HG03045 (cell line): ENCODE measurements at regions not wholly inside any gene's neighbourhood (a gene's known extent, or its start where the extent isn't known, plus 50 kb on each side); places are given as distances from the start of the nearest gene placed in this dataset.

Experiments
- ATAC-seq: cut with Tn5 transposase; IDR thresholded peaks from one replicate; pipeline ENCODE4 v1.9.1; 2021; ENCODE audit warnings: mild to moderate bottlenecking, moderate library complexity; ENCODE audit not compliant: unreplicated experiment

DNA sequence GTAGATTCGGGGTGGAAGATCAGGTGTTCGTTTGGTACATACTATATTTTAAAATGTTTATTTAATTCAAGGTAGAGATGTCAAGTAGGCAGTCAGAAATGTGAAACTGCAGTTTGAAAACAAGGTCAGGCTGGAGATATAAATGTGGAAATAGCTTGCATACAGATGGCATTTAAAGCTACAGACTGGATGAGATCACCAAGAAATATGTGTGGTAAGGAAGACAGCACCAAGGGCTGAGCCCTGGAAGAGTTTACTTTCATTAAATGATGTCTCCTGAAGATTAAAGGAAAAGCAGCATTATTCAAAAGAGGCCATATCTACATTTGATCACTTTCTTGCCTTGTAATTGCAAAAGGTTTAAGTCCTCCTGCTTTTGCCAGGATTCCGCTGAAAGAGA lies 271.3 kb downstream of the PTBP2 start:
- no peak for ATAC-seq

- ATAC-seq = no peak
Observed at GRCh38 chr1:96995351-96995750, 273.8 kb downstream of the PTBP2 start.

GRCh38 chr1:96996001-96996400 lies 274.4 kb downstream of the PTBP2 start:
- ATAC-seq = no peak

- ATAC-seq = no peak
Observed at GRCh38 chr1:96997717-96998116, 276.1 kb downstream of the PTBP2 start.

- ATAC-seq = no peak
Observed at GRCh38 chr1:96998466-96998865, 276.9 kb downstream of the PTBP2 start.

GRCh38 chr1:96999191-96999590 lies 277.6 kb downstream of the PTBP2 start:
- ATAC-seq = no peak

DNA sequence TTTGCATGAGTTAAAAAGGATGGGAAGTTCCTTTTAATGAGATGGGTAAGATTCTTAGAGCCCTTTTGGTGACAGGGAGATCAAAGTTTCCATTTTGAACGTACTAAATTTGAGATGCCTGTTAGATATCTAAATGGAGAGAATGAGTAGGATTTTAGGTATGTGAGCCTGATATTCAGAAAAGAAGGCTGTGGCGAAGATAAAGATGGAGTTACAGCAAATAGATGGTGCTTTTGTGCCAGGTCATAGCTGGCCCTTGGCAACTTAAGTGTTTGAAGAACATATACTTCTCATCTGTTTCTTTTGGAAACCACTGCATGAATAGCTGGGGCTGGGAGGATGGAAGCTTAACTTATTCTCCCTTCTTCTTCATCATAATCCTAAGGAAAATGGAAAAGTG lies 282.5 kb downstream of the PTBP2 start:
- ATAC-seq = no peak

DNA sequence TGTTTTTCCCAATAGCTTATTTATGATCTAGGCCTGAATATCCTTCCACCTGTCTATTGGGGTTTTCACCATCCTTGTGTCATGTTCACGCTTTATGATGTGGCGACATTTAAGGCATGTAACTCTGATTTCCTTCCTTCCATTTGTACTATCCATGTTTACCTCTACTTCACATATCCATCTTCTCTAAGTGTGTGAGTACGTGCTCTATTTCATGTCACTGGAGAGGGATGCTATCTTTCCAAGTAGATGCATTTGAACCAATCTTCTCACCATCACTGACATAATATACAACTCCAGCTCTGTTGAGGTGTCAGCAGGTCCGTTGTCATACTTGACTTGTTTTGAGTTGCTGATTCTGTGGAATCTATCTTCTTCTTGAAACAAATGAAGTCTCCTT lies 283.2 kb downstream of the PTBP2 start:
- no peak for ATAC-seq

DNA sequence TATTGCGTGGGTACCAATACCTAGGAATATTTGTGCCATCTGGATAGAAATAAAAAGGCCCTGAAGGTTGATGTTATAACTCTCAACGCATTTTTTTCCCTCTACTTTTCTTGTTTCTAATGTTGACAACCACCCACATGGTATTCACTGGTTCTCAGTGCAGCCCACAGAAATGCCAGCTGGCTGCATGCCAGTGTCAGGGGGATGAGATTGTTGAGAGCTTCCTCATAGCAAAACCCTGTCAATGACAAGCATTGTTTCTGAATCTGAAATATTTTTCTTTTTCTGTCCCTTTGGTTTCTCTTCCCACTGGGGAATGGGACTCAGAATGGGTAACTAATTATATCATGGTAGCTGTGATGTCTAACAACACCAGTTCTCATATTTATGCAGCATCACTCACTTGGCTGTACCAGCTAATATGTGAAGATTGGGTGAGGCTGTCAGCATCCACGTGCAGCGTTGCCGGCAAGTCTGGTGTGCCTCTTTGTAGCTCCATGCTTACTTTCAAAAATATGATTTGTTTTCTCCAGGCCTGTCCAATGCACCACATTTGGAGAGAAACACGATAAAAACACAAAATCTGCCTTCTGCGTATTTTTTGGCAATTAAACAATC lies 284.6 kb downstream of the PTBP2 start:
- no peak for ATAC-seq

- ATAC-seq = no peak
Observed at GRCh38 chr1:97007840-97008604, 286.4 kb downstream of the PTBP2 start.

- ATAC-seq = no peak
Observed at GRCh38 chr1:97010566-97011264, 289.1 kb downstream of the PTBP2 start.

GRCh38 chr1:97013136-97013535 lies 291.6 kb downstream of the PTBP2 start:
- ATAC-seq = no peak

- ATAC-seq = no peak
Observed at GRCh38 chr1:97013941-97014340, 292.4 kb downstream of the PTBP2 start.

DNA sequence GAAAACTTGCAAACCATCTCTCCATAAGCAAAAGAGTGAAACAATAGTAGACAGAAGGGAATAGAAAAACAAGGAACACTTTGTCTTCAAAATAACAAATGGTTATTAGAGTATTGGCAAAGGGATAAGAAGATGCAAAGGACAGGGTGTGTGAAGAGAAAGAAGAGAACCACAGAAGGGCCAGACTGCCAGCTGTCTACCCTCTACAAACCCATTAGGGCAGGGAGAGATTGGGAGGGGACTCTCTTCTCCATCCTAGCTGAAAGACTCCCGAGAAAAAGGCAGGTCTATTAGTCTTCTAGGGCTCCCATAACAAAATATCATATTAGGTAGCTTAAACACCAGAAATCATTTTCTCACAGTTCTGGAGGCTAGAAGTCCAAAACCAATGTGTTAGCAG lies 292.8 kb downstream of the PTBP2 start:
- ATAC-seq = no peak

GRCh38 chr1:97017895-97018294 lies 296.3 kb downstream of the PTBP2 start:
- ATAC-seq = no peak
